Naive thymus-derived CD4-positive, alpha-beta T cell (primary cell): ENCODE measurements at regions not wholly inside any gene's neighbourhood (a gene's known extent, or its start where the extent isn't known, plus 50 kb on each side); places are given as distances from the start of the nearest gene placed in this dataset.

Source experiments
- ATAC-seq: fragments of 150-1000 bp; cut with Tn5 transposase; 2 replicates; pipeline ENCODE4 v1.10.0; 2021; ENCODE audit warnings: mild to moderate bottlenecking, moderate library complexity
- CTCF ChIA-PET: fragments of 350-600 bp; sonication (Branson Sonifier 250); formaldehyde crosslinking; loops from one replicate; lab custom pipeline; 2021; ENCODE audit warnings: antibody characterized with exemption; lab: Charles Lee
- POLR2A ChIA-PET: fragments of 350-600 bp; sonication (Branson Sonifier 250); formaldehyde crosslinking; loops from one replicate; lab custom pipeline; 2021; ENCODE audit warnings: antibody characterized with exemption, inconsistent platforms; lab: Charles Lee
- DNase-seq, 9 donors: peaks; one replicate each; pipeline versions ENCODE4 v3.0.0 to v3.0.0-alpha.2; 2020 to 2022; ENCODE audit warnings: mixed read lengths in 1 of 9
- H3K27ac ChIP-seq: one replicate; pipeline ENCODE4 v1.7.0; 2013; ENCODE audit warnings: mild to moderate bottlenecking, low read depth, low read length, moderate library complexity
- H3K27me3 ChIP-seq, 2 donors: one replicate each; pipeline ENCODE4 v1.7.0; 2013; ENCODE audit warnings: low read length in 2 of 2, mild to moderate bottlenecking in 2 of 2, moderate library complexity in 2 of 2; ENCODE audit not compliant: control insufficient read depth in 2 of 2, insufficient read depth in 2 of 2
- H3K36me3 ChIP-seq, 3 experiments: 1 replicate in 2 of 3; 2 replicates in 1 of 3; pipeline ENCODE4 v1.7.0; 2013; ENCODE audit warnings: low read length in 3 of 3, mild to moderate bottlenecking in 3 of 3, moderate library complexity in 1 of 3; ENCODE audit not compliant: insufficient read depth in 3 of 3, control insufficient read depth in 2 of 3
- H3K4me1 ChIP-seq, 2 donors: one replicate each; pipeline ENCODE4 v1.7.0; 2013; ENCODE audit warnings: low read length in 2 of 2, mild to moderate bottlenecking in 2 of 2, moderate library complexity in 1 of 2; ENCODE audit not compliant: control insufficient read depth in 2 of 2, insufficient read depth in 2 of 2
- H3K4me3 ChIP-seq: 2 replicates; pipeline ENCODE4 v1.7.0; 2013; ENCODE audit warnings: mild to moderate bottlenecking, low read length
- H3K9me3 ChIP-seq, 3 experiments: 1 replicate in 2 of 3; 2 replicates in 1 of 3; pipeline ENCODE4 v1.7.0; 2013; ENCODE audit warnings: low read length in 3 of 3; ENCODE audit not compliant: control insufficient read depth in 2 of 3
- H3K27ac Mint-ChIP-seq, 9 donors: one replicate each; pipeline ENCODE4 v1.8.0; 2020 to 2022; ENCODE audit warnings: mixed read lengths in 9 of 9, mild to moderate bottlenecking in 8 of 9, moderate library complexity in 5 of 9, inconsistent platforms in 2 of 9
- H3K27me3 Mint-ChIP-seq, 5 donors: one replicate each; pipeline ENCODE4 v1.8.0; 2021 to 2022; ENCODE audit warnings: mixed read lengths in 5 of 5, mild to moderate bottlenecking in 1 of 5
- H3K36me3 Mint-ChIP-seq, 5 donors: one replicate each; pipeline ENCODE4 v1.8.0; 2020 to 2022; ENCODE audit warnings: mixed read lengths in 5 of 5, mild to moderate bottlenecking in 3 of 5, inconsistent platforms in 1 of 5
- H3K4me1 Mint-ChIP-seq, 7 donors: one replicate each; pipeline ENCODE4 v1.8.0; 2020 to 2022; ENCODE audit warnings: mixed read lengths in 7 of 7, mild to moderate bottlenecking in 3 of 7, inconsistent platforms in 1 of 7
- H3K4me3 Mint-ChIP-seq, 10 donors: one replicate each; pipeline ENCODE4 v1.8.0; 2020 to 2022; ENCODE audit warnings: mild to moderate bottlenecking in 10 of 10, mixed read lengths in 10 of 10, moderate library complexity in 6 of 10, inconsistent platforms in 2 of 10
- H3K9me3 Mint-ChIP-seq, 11 donors: one replicate each; pipeline ENCODE4 v1.8.0; 2020 to 2022; ENCODE audit warnings: mixed read lengths in 11 of 11, mild to moderate bottlenecking in 4 of 11, inconsistent platforms in 1 of 11, moderate library complexity in 1 of 11
- intact Hi-C, 2 donors: fragments of 100-400 bp; cut with micrococcal nuclease; formaldehyde crosslinking; loops; one replicate each; pipeline ENCODE4 v1.15.1; 2023

GRCh38 chrX:42855259-42855658, 77.3 kb upstream of the PPP1R2C start:
- Histone ChIP-seq H3K9me3 (no peaks in the 10 kb centered on the region), H3K27me3 (no peaks in the 10 kb centered on the region), H3K27ac (no peak overlapping the region), H3K4me3 (no peak overlapping the region), H3K36me3 (no peaks in the 10 kb centered on the region), H3K4me1 (no peaks in the 10 kb centered on the region)
- ChIA-PET CTCF (no interaction called here), POLR2A (no interaction called here)
- Mint-ChIP-seq H3K27me3 (no peaks in the 10 kb centered on the region), H3K36me3 (no peaks in the 10 kb centered on the region), H3K4me3 (no peak overlapping the region), H3K27ac (no peak overlapping the region), H3K4me1 (peaks cover 0 to 6% (median 4%) of the 10 kb centered on the region in 7 donors), H3K9me3 (peaks cover 0 to 8% (median 4%) of the 10 kb centered on the region in 11 donors)
- DNase-seq = no peak
- ATAC-seq = no peak
- intact Hi-C loops = no loop called here

GRCh38 chrX:42857766-42858165, 79.8 kb upstream of the PPP1R2C start:
- DNase-seq = no peak
- no peaks in the 10 kb centered on the region for H3K36me3 ChIP-seq
- Mint-ChIP-seq H3K27ac (peak overlapping the region in 1 of 9 donors; percentile 1), H3K9me3 (peaks cover 0 to 8% (median 4%) of the 10 kb centered on the region in 11 donors), H3K4me1 (peaks cover 0 to 6% (median 3%) of the 10 kb centered on the region in 7 donors), H3K27me3 (no peaks in the 10 kb centered on the region), H3K4me3 (no peak overlapping the region), H3K36me3 (no peaks in the 10 kb centered on the region)
- no peaks in the 10 kb centered on the region for H3K27me3 ChIP-seq
- H3K27ac ChIP-seq = no peak overlapping the region
- no peaks in the 10 kb centered on the region for H3K4me1 ChIP-seq
- CTCF ChIA-PET = no interaction called here
- H3K9me3 ChIP-seq = no peaks in the 10 kb centered on the region
- ATAC-seq = no peak
- intact Hi-C loops = no loop called here
- POLR2A ChIA-PET = no interaction called here
- H3K4me3 ChIP-seq = no peak overlapping the region

- H3K4me1 ChIP-seq = peaks cover 0 to 8% of the 10 kb centered on the region in 2 donors
- DNase-seq (no peak), ATAC-seq (no peak)
- Mint-ChIP-seq H3K4me1 (peaks cover 4 to 13% (median 6%) of the 10 kb centered on the region in 7 donors), H3K9me3 (peaks cover 0 to 3% (median 0%) of the 10 kb centered on the region in 11 donors), H3K27ac (peak overlapping the region in 1 of 9 donors; percentile 32), H3K36me3 (no peaks in the 10 kb centered on the region), H3K27me3 (no peaks in the 10 kb centered on the region), H3K4me3 (no peak overlapping the region)
- CTCF ChIA-PET = no interaction called here
- intact Hi-C loops = no loop called here
- no peak overlapping the region for H3K4me3 ChIP-seq
- H3K36me3 ChIP-seq = no peaks in the 10 kb centered on the region
- H3K27ac ChIP-seq = no peak overlapping the region
- H3K27me3 ChIP-seq = no peaks in the 10 kb centered on the region
- H3K9me3 ChIP-seq = no peaks in the 10 kb centered on the region
- POLR2A ChIA-PET = no interaction called here
Measured at GRCh38 chrX:42869011-42869410, 91.0 kb upstream of the PPP1R2C start.

- H3K27me3 Mint-ChIP-seq = no peaks in the 10 kb centered on the region
- DNase-seq (no peak), ATAC-seq (no peak)
- H3K4me3 Mint-ChIP-seq = no peak overlapping the region
- H3K9me3 ChIP-seq = no peaks in the 10 kb centered on the region
- H3K4me3 ChIP-seq = no peak overlapping the region
- intact Hi-C loops = no loop called here
- H3K4me1 ChIP-seq = peaks cover 0 to 8% of the 10 kb centered on the region in 2 donors
- peaks cover 4 to 13% (median 6%) of the 10 kb centered on the region in 7 donors for H3K4me1 Mint-ChIP-seq
- H3K9me3 Mint-ChIP-seq = peaks cover 0 to 3% (median 0%) of the 10 kb centered on the region in 11 donors
- no peak overlapping the region for H3K27ac Mint-ChIP-seq
- ChIA-PET POLR2A (no interaction called here), CTCF (no interaction called here)
- H3K27ac ChIP-seq = no peak overlapping the region
- H3K36me3 Mint-ChIP-seq = no peaks in the 10 kb centered on the region
- no peaks in the 10 kb centered on the region for H3K36me3 ChIP-seq
- H3K27me3 ChIP-seq = no peaks in the 10 kb centered on the region
Measured at GRCh38 chrX:42869659-42870476, 91.9 kb upstream of the PPP1R2C start.

GRCh38 chrX:42886519-42886918, 108.6 kb upstream of the PPP1R2C start:
- no peaks in the 10 kb centered on the region for H3K4me1 ChIP-seq
- POLR2A ChIA-PET = no interaction called here
- CTCF ChIA-PET = no interaction called here
- no peaks in the 10 kb centered on the region for H3K9me3 ChIP-seq
- H3K36me3 ChIP-seq = no peaks in the 10 kb centered on the region
- Mint-ChIP-seq H3K9me3 (peaks cover 0 to 5% (median 2%) of the 10 kb centered on the region in 11 donors), H3K27ac (no peak overlapping the region), H3K27me3 (no peaks in the 10 kb centered on the region), H3K36me3 (peaks cover 0 to 4% (median 3%) of the 10 kb centered on the region in 5 donors), H3K4me3 (no peak overlapping the region), H3K4me1 (peaks cover 0 to 4% (median 0%) of the 10 kb centered on the region in 7 donors)
- H3K4me3 ChIP-seq = no peak overlapping the region
- intact Hi-C loops = no loop called here
- DNase-seq = no peak
- no peaks in the 10 kb centered on the region for H3K27me3 ChIP-seq
- H3K27ac ChIP-seq = no peak overlapping the region
- no peak for ATAC-seq

- Histone ChIP-seq H3K4me3 (no peak overlapping the region), H3K27ac (no peak overlapping the region), H3K9me3 (no peaks in the 10 kb centered on the region), H3K36me3 (no peaks in the 10 kb centered on the region), H3K27me3 (no peaks in the 10 kb centered on the region), H3K4me1 (no peaks in the 10 kb centered on the region)
- no peak for ATAC-seq
- intact Hi-C loops = no loop called here
- POLR2A ChIA-PET = no interaction called here
- DNase-seq = no peak
- H3K27ac Mint-ChIP-seq = no peak overlapping the region
- CTCF ChIA-PET = no interaction called here
- peaks cover 0 to 12% (median 0%) of the 10 kb centered on the region in 7 donors for H3K4me1 Mint-ChIP-seq
- no peaks in the 10 kb centered on the region for H3K27me3 Mint-ChIP-seq
- peaks cover 0 to 3% (median 0%) of the 10 kb centered on the region in 5 donors for H3K36me3 Mint-ChIP-seq
- H3K4me3 Mint-ChIP-seq = no peak overlapping the region
- peaks cover 0 to 5% (median 1%) of the 10 kb centered on the region in 11 donors for H3K9me3 Mint-ChIP-seq
Measured at GRCh38 chrX:42900947-42901346, 123.0 kb upstream of the PPP1R2C start.

- Histone ChIP-seq H3K9me3 (no peaks in the 10 kb centered on the region), H3K4me3 (no peak overlapping the region), H3K4me1 (no peaks in the 10 kb centered on the region), H3K27ac (no peak overlapping the region), H3K27me3 (no peaks in the 10 kb centered on the region), H3K36me3 (no peaks in the 10 kb centered on the region)
- Mint-ChIP-seq H3K27ac (no peak overlapping the region), H3K27me3 (no peaks in the 10 kb centered on the region), H3K4me1 (peaks cover 0 to 12% (median 0%) of the 10 kb centered on the region in 7 donors), H3K36me3 (peaks cover 0 to 3% (median 2%) of the 10 kb centered on the region in 5 donors), H3K9me3 (peaks cover 0 to 7% (median 3%) of the 10 kb centered on the region in 11 donors), H3K4me3 (no peak overlapping the region)
- DNase-seq (no peak), ATAC-seq (no peak)
- POLR2A ChIA-PET = no interaction called here
- CTCF ChIA-PET = no interaction called here
- intact Hi-C loops = no loop called here
Measured at GRCh38 chrX:42902513-42902912, 124.5 kb upstream of the PPP1R2C start.
